K562 (cell line): ENCODE measurements at regions not wholly inside any gene's neighbourhood (a gene's known extent, or its start where the extent isn't known, plus 50 kb on each side); places are given as distances from the start of the nearest gene placed in this dataset.
A peak's percentile ranks its signal among the peaks of the same experiment; 100 is the strongest.

Experiments
- ATAC-seq: fragments of 200-7000 bp; cut with Tn5 transposase; 3 replicates; pipeline ENCODE4 v1.9.1; 2020; ENCODE audit warnings: moderate library complexity
- BruUV-seq: library from RNA; stranded (reverse); fragments of 400-500 nt; replicated peaks from 2 replicates; lab custom pipeline; 2021; lab: Mats Ljungman, UMichigan
- CTCF ChIA-PET: fragments of 300-600 bp; formaldehyde crosslinking; extraction: SDS; loops from one replicate; lab custom pipeline; 2021; ENCODE audit warnings: low intra/inter-chr PET ratio; lab: Yijun Ruan, JAX
- POLR2A ChIA-PET: fragments of 300-600, 350-650 bp; sonication (Branson Sonifier 250); formaldehyde crosslinking; extraction: SDS; loops from one replicate; lab custom pipeline; 2021; ENCODE audit warnings: antibody characterized with exemption, inconsistent platforms; lab: Yijun Ruan, JAX
- DNase-seq, 4 experiments: peaks; one replicate each; pipeline versions ENCODE4 v3.0.0 to v3.0.0-alpha.2; 2011 to 2018; ENCODE audit warnings: low spot score in 3 of 4, mixed read lengths in 3 of 4; ENCODE audit errors: extremely low read depth in 1 of 4
- FAIRE-seq: peaks from 2 replicates; lab custom pipeline; 2011; peaks lifted over from hg19 to GRCh38; lab: Jason Lieb, UNC
- H2AFZ ChIP-seq: 2 replicates; pipeline ENCODE4 v1.6.0; 2011; ENCODE audit warnings: low read depth, low read length, control low read depth, inconsistent platforms
- H3K27ac ChIP-seq: fragments of 200-600 bp; 3 replicates; pipeline ENCODE4 v1.8.0; 2011; ENCODE audit warnings: low read depth, mild to moderate bottlenecking, control low read depth, inconsistent platforms, low read length, moderate library complexity, mixed read lengths; ENCODE audit errors: extremely low read depth
- H3K27me3 ChIP-seq, 2 experiments: fragments of 300-600 bp in 1 of 2; 2 replicates in 1 of 2; 3 replicates in 1 of 2; pipeline versions ENCODE4 v1.6.0 to v1.8.0; 2011; ENCODE audit warnings: inconsistent platforms in 2 of 2, low read length in 2 of 2, mild to moderate bottlenecking in 1 of 2, mixed read lengths in 1 of 2, moderate library complexity in 1 of 2; ENCODE audit not compliant: control insufficient read depth in 2 of 2, insufficient read depth in 2 of 2
- H3K36me3 ChIP-seq: fragments of 300-600 bp; 3 replicates; pipeline ENCODE4 v1.8.0; 2011; ENCODE audit warnings: mild to moderate bottlenecking, low read length, inconsistent platforms; ENCODE audit not compliant: control insufficient read depth, insufficient read depth
- H3K4me1 ChIP-seq, 2 experiments: fragments of 200-600 bp in 1 of 2; replicated peaks in 1 of 2; 2 replicates in 1 of 2; 3 replicates in 1 of 2; pipeline versions ENCODE4 v1.5.1 to v1.8.0; 2011; ENCODE audit warnings: inconsistent platforms in 2 of 2, low read length in 2 of 2, mild to moderate bottlenecking in 1 of 2, mixed read lengths in 1 of 2, moderate library complexity in 1 of 2; ENCODE audit not compliant: control insufficient read depth in 2 of 2, insufficient read depth in 2 of 2
- H3K4me2 ChIP-seq: 2 replicates; pipeline ENCODE4 v1.6.1; 2011; ENCODE audit warnings: low read length, control low read depth, inconsistent platforms, mixed read lengths; ENCODE audit not compliant: insufficient read depth
- H3K4me3 ChIP-seq: fragments of 200-600 bp; sonication (generic), shearing (Covaris generic); 2 replicates; pipeline ENCODE4 v1.5.1; 2016; ENCODE audit warnings: control low read depth, inconsistent platforms
- H3K79me2 ChIP-seq: fragments of 200-600 bp; 3 replicates; pipeline ENCODE4 v1.8.0; 2011; ENCODE audit warnings: low read length, inconsistent platforms; ENCODE audit not compliant: control insufficient read depth, insufficient read depth
- H3K9ac ChIP-seq, 2 experiments: 2 replicates each; pipeline versions ENCODE4 v1.6.0 to v1.6.1; 2011; ENCODE audit warnings: low read depth in 2 of 2, low read length in 2 of 2, control low read depth in 1 of 2, inconsistent platforms in 1 of 2, mild to moderate bottlenecking in 1 of 2, mixed read lengths in 1 of 2; ENCODE audit not compliant: insufficient read depth in 1 of 2
- H3K9me1 ChIP-seq: one replicate; pipeline ENCODE4 v1.6.0; 2011; ENCODE audit warnings: inconsistent platforms, mild to moderate bottlenecking, low read length, moderate library complexity; ENCODE audit not compliant: control insufficient read depth, insufficient read depth
- H3K9me3 ChIP-seq: replicated peaks from 2 replicates; pipeline ENCODE4 v1.5.1; 2011; ENCODE audit warnings: low read depth, low read length, inconsistent platforms; ENCODE audit not compliant: control insufficient read depth, insufficient read depth
- H4K20me1 ChIP-seq: replicated peaks from 2 replicates; pipeline ENCODE4 v1.6.1; 2011; ENCODE audit warnings: low read length, inconsistent platforms, mixed read lengths; ENCODE audit not compliant: control insufficient read depth, insufficient read depth
- BCL6 ChIP-seq: fragments of 250-450 bp; sonication (Bioruptor Pico); IDR thresholded peaks from 2 replicates; pipeline ENCODE4 v1.4.0; 2020
- ERF ChIP-seq: fragments of 450-650 bp; formaldehyde crosslinking; IDR thresholded peaks from 2 replicates; pipeline ENCODE4 v1.4.0; 2020; ENCODE audit warnings: mild to moderate bottlenecking, mixed read lengths
- FOSL1 ChIP-seq: fragments of 200-800 bp; sonication (Bioruptor generic); conservative IDR thresholded peaks from 2 replicates; pipeline ENCODE4 v1.6.1; 2016; ENCODE audit warnings: missing genetic modification characterization, missing compliant biosample characterization
- PHF8 ChIP-seq: fragments of 200-600 bp; sonication (generic); IDR thresholded peaks from 2 replicates; pipeline ENCODE4 v1.6.1; 2012; ENCODE audit warnings: mixed run types, mild to moderate bottlenecking, inconsistent platforms, low read length, moderate library complexity, borderline replicate concordance
- PHTF2 ChIP-seq: fragments of 250-450 bp; sonication (Bioruptor Pico); IDR thresholded peaks from 2 replicates; pipeline ENCODE4 v1.5.0; 2021; ENCODE audit warnings: mild to moderate bottlenecking
- POLR2AphosphoS2 ChIP-seq: IDR thresholded peaks from 2 replicates; pipeline ENCODE4 v1.6.1; 2012; ENCODE audit warnings: low read length, improper control_type of control experiment
- SAFB2 ChIP-seq: fragments of 200-400 bp; formaldehyde crosslinking; IDR thresholded peaks from 2 replicates; pipeline ENCODE4 v1.6.1; 2018; ENCODE audit warnings: borderline replicate concordance, low read length, low read depth, moderate library complexity; ENCODE audit not compliant: severe bottlenecking
- TAF9B ChIP-seq: fragments of 450-650 bp; IDR thresholded peaks from 2 replicates; pipeline ENCODE4 v1.6.1; 2018; ENCODE audit warnings: mild to moderate bottlenecking; ENCODE audit not compliant: partially characterized antibody
- UBTF ChIP-seq, 2 experiments: IDR thresholded peaks; 2 replicates each; pipeline ENCODE4 v1.6.1; 2012; ENCODE audit warnings: improper control_type of control experiment in 2 of 2, low read depth in 2 of 2, low read length in 2 of 2, borderline replicate concordance in 1 of 2
- WHSC1 ChIP-seq: IDR thresholded peaks from one replicate; pipeline ENCODE4 v1.6.1; 2012; ENCODE audit warnings: low read length, control low read depth, inconsistent platforms
- YY1 ChIP-seq, 3 experiments: IDR thresholded peaks; 2 replicates each; pipeline ENCODE4 v1.6.1; 2011; ENCODE audit warnings: low read length in 2 of 3, mild to moderate bottlenecking in 2 of 3, moderate library complexity in 2 of 3, borderline replicate concordance in 1 of 3, control low read depth in 1 of 3, low read depth in 1 of 3; ENCODE audit not compliant: insufficient read depth in 3 of 3, insufficient replicate concordance in 2 of 3, control insufficient read depth in 1 of 3, insufficient read length in 1 of 3; ENCODE audit errors: extremely low read depth in 1 of 3
- ZNF239 ChIP-seq: fragments of 250-450 bp; sonication (Bioruptor Pico); IDR thresholded peaks from 2 replicates; pipeline ENCODE4 v1.4.0; 2020; ENCODE audit warnings: mild to moderate bottlenecking
- ZNF561 ChIP-seq: fragments of 450-650 bp; formaldehyde crosslinking; conservative IDR thresholded peaks from 2 replicates; pipeline ENCODE4 v1.4.0; 2020; ENCODE audit warnings: mild to moderate bottlenecking, moderate library complexity
- ZNF655 ChIP-seq: fragments of 250-450 bp; sonication (Bioruptor Pico); IDR thresholded peaks from 2 replicates; pipeline ENCODE4 v1.5.0; 2021
- WGBS: fragments of 100-300 bp; shearing (Covaris generic); methylation state at CpG from one replicate; pipeline ENCODE4 v1.1.6; 2016; ENCODE audit warnings: low coverage, mixed read lengths; ENCODE audit not compliant: insufficient coverage; ENCODE audit errors: missing lambda C conversion rate; 5-methylcytosine and 5-hydroxymethylcytosine counted together
- in situ Hi-C: fragments of 300-500 bp; cut with MboI; formaldehyde crosslinking; loops from 4 replicates; pipeline ENCODE4 v1.15.0; 2018; ENCODE audit warnings: inconsistent platforms, mixed read lengths
- intact Hi-C: fragments of 100-400 bp; cut with micrococcal nuclease; formaldehyde crosslinking; loops from 2 replicates; pipeline ENCODE4 v1.14.2; 2022

- TF ChIP-seq ZNF655 (CRISPR knock-in tag): no peak
- TF ChIP-seq BCL6 (CRISPR knock-in tag): no peak
- TF ChIP-seq SAFB2: no peak
- TF ChIP-seq PHTF2 (CRISPR knock-in tag): no peak
- no peak for TF ChIP-seq POLR2AphosphoS2
These were observed 184.5 kb upstream of the SHH start (continued) for GRCh38 chr7:155996718-155997280.

GRCh38 chr7:155995183-155995612 is 182.9 kb upstream of the SHH start:
- no TSS peak for BruUV-seq
- Histone ChIP-seq H2AFZ (no peak overlapping the region), H3K9me1 (no peaks in the 10 kb centered on the region), H3K9me3 (peaks cover 3% of the 10 kb centered on the region; the same call in 1 of the 2 replicates), H3K4me1 (no peaks in the 10 kb centered on the region), H3K9ac (0 out of 4 replicates have a peak overlapping the region, but pooled peaks of 1 of the 2 experiments have one; percentile 58), H3K27me3 (peaks cover 25 to 63% of the 10 kb centered on the region in 2 experiments; a peak in 4 of 5 replicates), H3K79me2 (no peaks in the 10 kb centered on the region), H4K20me1 (peaks cover 11% of the 10 kb centered on the region; the same call in 1 of the 2 replicates), H3K36me3 (no peaks in the 10 kb centered on the region), H3K4me2 (no peak overlapping the region), H3K4me3 (no peak overlapping the region), H3K27ac (no peak overlapping the region)
- no peak for ATAC-seq
- no peak for FAIRE-seq
- DNase-seq: no peak
- in situ Hi-C loops (no loop called here), intact Hi-C loops (no loop called here)
- ChIA-PET POLR2A (no interaction called here), CTCF (no interaction called here)
- TF ChIP-seq PHF8 (no peak), SAFB2 (no peak), ZNF239 (no peak), YY1 (IDR thresholded peaks at IDR 0.05; ENCODE audit: borderline replicate concordance in 1 of 3, control insufficient read depth in 1 of 3, extremely low read depth in 1 of 3, insufficient read depth in 3 of 3, insufficient read length in 1 of 3, insufficient replicate concordance in 2 of 3, low read depth in 1 of 3, low read length in 2 of 3) (no peak), WHSC1 (no peak), FOSL1 (tag) (no peak), TAF9B (no peak), ZNF561 (CRISPR knock-in tag) (no peak), ERF (CRISPR knock-in tag) (no peak), UBTF (IDR thresholded peaks at IDR 0.05; ENCODE audit: borderline replicate concordance in 1 of 2, low read depth in 2 of 2, low read length in 2 of 2) (no peak)
- WGBS: 1% methylated on average over 11 of the region's 11 CpGs
